SW480 (cell line): ENCODE measurements at regions not wholly inside any gene's neighbourhood (a gene's known extent, or its start where the extent isn't known, plus 50 kb on each side); places are given as distances from the start of the nearest gene placed in this dataset.
A peak's percentile ranks its signal among the peaks of the same experiment; 100 is the strongest.
"Not testable (repeated sequence)": the region's sequence is repeated elsewhere in the genome, so short reads cannot be mapped to it uniquely, and the experiment has no call there.

Experiments used
- DNase-seq: peaks from one replicate; pipeline ENCODE4 v3.0.0-alpha.2; 2016; ENCODE audit warnings: low spot score

- not testable (repeated sequence) for DNase-seq
Measured at GRCh38 chr22:22756551-22757201, 112.3 kb downstream of the GGTLC2 start.

- not testable (repeated sequence) for DNase-seq
Measured at GRCh38 chr22:22758101-22758807, 113.8 kb downstream of the GGTLC2 start.

- no peak for DNase-seq
Measured at GRCh38 chr22:22759371-22759770, 115.0 kb downstream of the GGTLC2 start.

- no peak for DNase-seq
Measured at GRCh38 chr22:22759889-22760546, 115.6 kb downstream of the GGTLC2 start.

- no peak for DNase-seq
Measured at GRCh38 chr22:22761606-22761962, 117.2 kb downstream of the GGTLC2 start.

GRCh38 chr22:22761963-22762772 lies 117.8 kb downstream of the GGTLC2 start:
- DNase-seq = no peak

- no peak for DNase-seq
Measured at GRCh38 chr22:22763512-22763911, 119.1 kb downstream of the GGTLC2 start.

- DNase-seq = no peak
Measured at GRCh38 chr22:22764085-22764484, 119.7 kb downstream of the GGTLC2 start.

- DNase-seq = no peak
Measured at GRCh38 chr22:22767876-22768602, 119.6 kb upstream of the IGLL5 start.

GRCh38 chr22:22768885-22769284 lies 118.7 kb upstream of the IGLL5 start:
- no peak for DNase-seq

GRCh38 chr22:22769434-22770279 lies 118.0 kb upstream of the IGLL5 start:
- no peak for DNase-seq

- peak; percentile 18 for DNase-seq
Measured at GRCh38 chr22:22770280-22770871, 117.2 kb upstream of the IGLL5 start.

- no peak for DNase-seq
Measured at GRCh38 chr22:22770881-22771280, 116.7 kb upstream of the IGLL5 start.

- no peak for DNase-seq
Measured at GRCh38 chr22:22771696-22772377, 115.8 kb upstream of the IGLL5 start.

- no peak for DNase-seq
Measured at GRCh38 chr22:22772396-22772795, 115.2 kb upstream of the IGLL5 start.

GRCh38 chr22:22772883-22773282 lies 114.7 kb upstream of the IGLL5 start:
- no peak for DNase-seq

GRCh38 chr22:22773427-22773826 lies 114.2 kb upstream of the IGLL5 start:
- DNase-seq = no peak

GRCh38 chr22:22773979-22774604 lies 113.5 kb upstream of the IGLL5 start:
- no peak for DNase-seq

GRCh38 chr22:22774762-22775161 lies 112.9 kb upstream of the IGLL5 start:
- not testable (repeated sequence) for DNase-seq
